GM12874 (cell line): ENCODE measurements at regions not wholly inside any gene's neighbourhood (a gene's known extent, or its start where the extent isn't known, plus 50 kb on each side); places are given as distances from the start of the nearest gene placed in this dataset.

ENCODE experiments used
- CTCF ChIP-seq: IDR thresholded peaks from 2 replicates; pipeline ENCODE4 v1.5.1; 2011; ENCODE audit warnings: low read depth, mild to moderate bottlenecking, control low read depth, low read length, moderate library complexity; ENCODE audit not compliant: insufficient read depth

GRCh38 chr4:159422019-159422418 is 319.1 kb downstream of the RAPGEF2 start:
- no peak for TF ChIP-seq CTCF

- no peak for TF ChIP-seq CTCF
Observed at GRCh38 chr4:159422626-159423025, 319.7 kb downstream of the RAPGEF2 start.

- TF ChIP-seq CTCF: no peak
Observed at GRCh38 chr4:159425737-159426305, 322.9 kb downstream of the RAPGEF2 start.

GRCh38 chr4:159428293-159428692 is 325.4 kb downstream of the RAPGEF2 start:
- no peak for TF ChIP-seq CTCF

GRCh38 chr4:159428975-159429692 is 326.3 kb downstream of the RAPGEF2 start:
- TF ChIP-seq CTCF: no peak

- no peak for TF ChIP-seq CTCF
Observed at GRCh38 chr4:159429693-159430035, 326.8 kb downstream of the RAPGEF2 start.

GRCh38 chr4:159430896-159431295 is 328.0 kb downstream of the RAPGEF2 start:
- TF ChIP-seq CTCF: no peak

GRCh38 chr4:159432436-159432835 is 329.6 kb downstream of the RAPGEF2 start:
- TF ChIP-seq CTCF: no peak
